K562 (cell line): ENCODE measurements at regions not wholly inside any gene's neighbourhood (a gene's known extent, or its start where the extent isn't known, plus 50 kb on each side); places are given as distances from the start of the nearest gene placed in this dataset.

Source experiments
- ARNT ChIP-seq, 2 experiments: fragments of 450-650 bp; IDR thresholded peaks; 2 replicates each; pipeline ENCODE4 v1.6.1; 2016; ENCODE audit warnings: mild to moderate bottlenecking in 1 of 2
- BRCA1 ChIP-seq, 2 experiments: fragments of 450-650 bp in 1 of 2; sonication (generic) in 1 of 2; formaldehyde crosslinking in 1 of 2; IDR thresholded peaks; 2 replicates each; pipeline versions ENCODE4 v1.5.0 to v1.6.1; 2017 to 2020; ENCODE audit warnings: mild to moderate bottlenecking in 1 of 2, missing genetic modification reagents in 1 of 2
- CEBPZ ChIP-seq: fragments of 150-350 bp; IDR thresholded peaks from 2 replicates; pipeline ENCODE4 v1.6.1; 2014; ENCODE audit warnings: low read depth, mild to moderate bottlenecking, low read length, borderline replicate concordance
- CTCF ChIP-seq, 3 experiments: IDR thresholded peaks in 2 of 3; conservative IDR thresholded peaks in 1 of 3; 2 replicates each; pipeline ENCODE4 v1.5.1; 2011 to 2012; ENCODE audit warnings: low read length in 3 of 3, mild to moderate bottlenecking in 3 of 3, control low read depth in 2 of 3, improper control_type of control experiment in 1 of 3, inconsistent platforms in 1 of 3, low read depth in 1 of 3, mixed read lengths in 1 of 3, moderate library complexity in 1 of 3; ENCODE audit not compliant: insufficient read depth in 2 of 3
- EP300 ChIP-seq: IDR thresholded peaks from 2 replicates; pipeline ENCODE4 v1.6.1; 2012; ENCODE audit warnings: low read length, improper control_type of control experiment
- HNRNPH1 ChIP-seq: fragments of 200-400 bp; formaldehyde crosslinking; optimal IDR thresholded peaks from 2 replicates; pipeline ENCODE3; 2017; ENCODE audit warnings: low read depth, mild to moderate bottlenecking, low read length, moderate library complexity
- MAFF ChIP-seq: IDR thresholded peaks from 2 replicates; pipeline ENCODE4 v1.6.1; 2012; ENCODE audit warnings: low read length, improper control_type of control experiment
- NFIC ChIP-seq: fragments of 450-650 bp; IDR thresholded peaks from 2 replicates; pipeline ENCODE4 v1.6.1; 2017; ENCODE audit warnings: mild to moderate bottlenecking, inconsistent platforms
- POLR2A ChIP-seq: fragments of 450-650 bp; conservative IDR thresholded peaks from 2 replicates; pipeline ENCODE4 v1.6.1; 2016
- RBM39 ChIP-seq: fragments of 200-400 bp; formaldehyde crosslinking; optimal IDR thresholded peaks from 2 replicates; pipeline ENCODE3; 2018; ENCODE audit warnings: low read depth, low read length
- TAF7 ChIP-seq: fragments of 450-650 bp; IDR thresholded peaks from 2 replicates; pipeline ENCODE4 v1.6.1; 2016; ENCODE audit warnings: missing genetic modification characterization, missing compliant biosample characterization
- TSC22D4 ChIP-seq: fragments of 450-650 bp; IDR thresholded peaks from 2 replicates; pipeline ENCODE4 v1.6.1; 2016; ENCODE audit warnings: missing genetic modification characterization, missing biosample characterization, control low read depth

DNA sequence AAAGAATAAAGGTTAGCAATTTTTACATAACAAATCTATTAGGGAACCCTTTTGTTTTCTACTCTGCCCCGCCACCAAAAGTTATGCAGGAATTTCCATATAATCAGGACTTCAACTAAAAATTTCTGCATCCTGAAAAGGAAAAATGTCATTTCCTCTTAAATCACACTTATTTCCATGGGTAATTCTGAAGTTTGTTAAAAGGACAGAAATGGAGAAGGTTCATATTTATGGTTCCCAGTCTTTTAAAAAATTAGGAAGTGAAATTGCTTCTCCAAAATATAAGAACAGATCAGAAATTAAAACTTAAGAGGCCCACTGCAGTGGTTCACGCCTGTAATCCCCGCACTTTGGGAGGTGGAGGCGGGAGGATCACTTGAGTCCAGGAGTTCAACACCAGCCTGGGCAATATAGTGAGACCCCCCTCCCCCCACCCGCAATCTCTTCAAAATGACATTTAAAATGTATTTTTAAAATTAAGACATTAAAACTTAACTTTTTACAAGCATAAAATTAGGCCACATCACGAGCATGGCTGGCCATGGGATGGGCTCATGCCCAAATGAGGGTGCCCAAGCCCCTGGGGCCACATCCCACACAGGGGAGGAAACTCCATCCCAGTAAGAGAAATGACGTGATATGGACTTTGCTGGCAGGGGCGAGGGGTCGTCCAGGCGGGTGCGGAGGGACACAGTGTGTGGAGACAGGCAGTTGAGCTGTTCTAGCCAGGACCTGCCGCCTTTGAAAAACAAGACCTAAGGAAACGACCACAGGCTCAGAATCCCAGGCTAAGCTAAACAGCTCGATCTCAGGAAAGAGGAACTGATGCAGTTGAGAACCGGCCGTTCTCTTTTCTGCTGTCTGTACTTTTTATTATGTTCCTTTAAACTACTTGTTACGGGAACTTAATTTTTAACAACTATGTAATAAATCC lies 51.3 kb upstream of the NFE2L3 start:
- TF ChIP-seq CEBPZ (no peak), CTCF (IDR thresholded peaks at IDR 0.05 in 2 of 3, conservative IDR thresholded peaks at IDR 0.05 in 1 of 3; ENCODE audit: insufficient read depth in 2 of 3, low read depth in 1 of 3, low read length in 3 of 3) (no peak), NFIC (no peak), EP300 (no peak), TAF7 (no peak), HNRNPH1 (no peak), BRCA1 (IDR thresholded peaks at IDR 0.05) (no peak), BRCA1 (CRISPR knock-in tag; IDR thresholded peaks at IDR 0.05) (no peak), TSC22D4 (tag) (no peak), ARNT (IDR thresholded peaks at IDR 0.05) (no peak), MAFF (no peak), RBM39 (no peak), POLR2A (no peak)
